IPS-20b (cell line): ENCODE measurements at regions not wholly inside any gene's neighbourhood (a gene's known extent, or its start where the extent isn't known, plus 50 kb on each side); places are given as distances from the start of the nearest gene placed in this dataset.

Source experiments
- H3K27ac ChIP-seq: one replicate; pipeline ENCODE4 v1.5.1; 2013; ENCODE audit warnings: low read length
- H3K27me3 ChIP-seq: 2 replicates; pipeline ENCODE4 v1.6.1; 2013; ENCODE audit warnings: mild to moderate bottlenecking, low read length, inconsistent platforms; ENCODE audit not compliant: insufficient read depth
- H3K36me3 ChIP-seq: 2 replicates; pipeline ENCODE4 v1.6.1; 2013; ENCODE audit warnings: low read depth, mild to moderate bottlenecking, inconsistent platforms, low read length, moderate library complexity; ENCODE audit not compliant: insufficient read depth
- H3K4me1 ChIP-seq: 2 replicates; pipeline ENCODE4 v1.6.1; 2013; ENCODE audit warnings: mild to moderate bottlenecking, control low read depth, inconsistent platforms, low read length, moderate library complexity; ENCODE audit not compliant: insufficient read depth
- H3K4me3 ChIP-seq: 2 replicates; pipeline ENCODE4 v1.5.1; 2013; ENCODE audit warnings: mild to moderate bottlenecking, low read length, inconsistent platforms
- H3K9ac ChIP-seq: 2 replicates; pipeline ENCODE4 v1.6.1; 2013; ENCODE audit warnings: low read depth, mild to moderate bottlenecking, inconsistent platforms, low read length, moderate library complexity
- H3K9me3 ChIP-seq: 2 replicates; pipeline ENCODE4 v1.6.1; 2013; ENCODE audit warnings: mild to moderate bottlenecking, low read depth, low read length, inconsistent platforms; ENCODE audit not compliant: insufficient read depth

- Histone ChIP-seq H3K27ac (no peak overlapping the region), H3K4me1 (no peaks in the 10 kb centered on the region), H3K9me3 (no peaks in the 10 kb centered on the region), H3K9ac (no peak overlapping the region), H3K36me3 (peaks cover 54% of the 10 kb centered on the region), H3K27me3 (no peaks in the 10 kb centered on the region), H3K4me3 (no peak overlapping the region)
Observed at GRCh38 chr4:122203407-122203806, 51.3 kb downstream of the BLTP1 start.

- no peaks in the 10 kb centered on the region for H3K9me3 ChIP-seq
- no peak overlapping the region for H3K27ac ChIP-seq
- H3K9ac ChIP-seq: no peak overlapping the region
- no peaks in the 10 kb centered on the region for H3K4me1 ChIP-seq
- peaks cover 49% of the 10 kb centered on the region for H3K36me3 ChIP-seq
- no peaks in the 10 kb centered on the region for H3K27me3 ChIP-seq
- H3K4me3 ChIP-seq: no peak overlapping the region
Observed at GRCh38 chr4:122205687-122206086, 53.6 kb downstream of the BLTP1 start.

GRCh38 chr4:122212880-122213279 is 60.7 kb downstream of the BLTP1 start:
- H3K27ac ChIP-seq: no peak overlapping the region
- H3K36me3 ChIP-seq: peaks cover 41% of the 10 kb centered on the region
- no peak overlapping the region for H3K4me3 ChIP-seq
- no peak overlapping the region for H3K9ac ChIP-seq
- no peaks in the 10 kb centered on the region for H3K9me3 ChIP-seq
- H3K27me3 ChIP-seq: no peaks in the 10 kb centered on the region
- H3K4me1 ChIP-seq: no peaks in the 10 kb centered on the region

GRCh38 chr4:122218762-122219161 is 66.6 kb downstream of the BLTP1 start:
- no peak overlapping the region for H3K27ac ChIP-seq
- H3K9ac ChIP-seq: no peak overlapping the region
- no peaks in the 10 kb centered on the region for H3K4me1 ChIP-seq
- peaks cover 13% of the 10 kb centered on the region for H3K36me3 ChIP-seq
- no peak overlapping the region for H3K4me3 ChIP-seq
- no peaks in the 10 kb centered on the region for H3K9me3 ChIP-seq
- no peaks in the 10 kb centered on the region for H3K27me3 ChIP-seq

GRCh38 chr4:122219356-122219755 is 67.2 kb downstream of the BLTP1 start:
- Histone ChIP-seq H3K27ac (no peak overlapping the region), H3K4me1 (no peaks in the 10 kb centered on the region), H3K9ac (no peak overlapping the region), H3K27me3 (no peaks in the 10 kb centered on the region), H3K4me3 (no peak overlapping the region), H3K36me3 (peaks cover 13% of the 10 kb centered on the region), H3K9me3 (no peaks in the 10 kb centered on the region)

- Histone ChIP-seq H3K9ac (no peak overlapping the region), H3K4me1 (no peaks in the 10 kb centered on the region), H3K4me3 (no peak overlapping the region), H3K27me3 (no peaks in the 10 kb centered on the region), H3K27ac (no peak overlapping the region), H3K36me3 (peaks cover 13% of the 10 kb centered on the region), H3K9me3 (no peaks in the 10 kb centered on the region)
Observed at GRCh38 chr4:122221322-122221721, 69.2 kb downstream of the BLTP1 start.

- Histone ChIP-seq H3K9ac (no peak overlapping the region), H3K27me3 (no peaks in the 10 kb centered on the region), H3K36me3 (peaks cover 16% of the 10 kb centered on the region), H3K4me1 (no peaks in the 10 kb centered on the region), H3K27ac (no peak overlapping the region), H3K4me3 (no peak overlapping the region), H3K9me3 (no peaks in the 10 kb centered on the region)
Observed at GRCh38 chr4:122224348-122224747, 72.2 kb downstream of the BLTP1 start.

GRCh38 chr4:122227202-122227601 is 75.1 kb downstream of the BLTP1 start:
- no peak overlapping the region for H3K27ac ChIP-seq
- H3K9me3 ChIP-seq: no peaks in the 10 kb centered on the region
- H3K4me1 ChIP-seq: no peaks in the 10 kb centered on the region
- H3K27me3 ChIP-seq: no peaks in the 10 kb centered on the region
- H3K4me3 ChIP-seq: no peak overlapping the region
- peaks cover 21% of the 10 kb centered on the region for H3K36me3 ChIP-seq
- no peak overlapping the region for H3K9ac ChIP-seq

- peaks cover 21% of the 10 kb centered on the region for H3K36me3 ChIP-seq
- no peak overlapping the region for H3K27ac ChIP-seq
- no peaks in the 10 kb centered on the region for H3K9me3 ChIP-seq
- H3K4me1 ChIP-seq: no peaks in the 10 kb centered on the region
- no peak overlapping the region for H3K9ac ChIP-seq
- no peak overlapping the region for H3K4me3 ChIP-seq
- no peaks in the 10 kb centered on the region for H3K27me3 ChIP-seq
Observed at GRCh38 chr4:122229857-122230256, 77.7 kb downstream of the BLTP1 start.

GRCh38 chr4:122232633-122233032 is 80.5 kb downstream of the BLTP1 start:
- H3K4me3 ChIP-seq: no peak overlapping the region
- no peak overlapping the region for H3K9ac ChIP-seq
- peaks cover 14% of the 10 kb centered on the region for H3K36me3 ChIP-seq

GRCh38 chr4:122234686-122235085 is 82.6 kb downstream of the BLTP1 start:
- no peaks in the 10 kb centered on the region for H3K4me1 ChIP-seq
- H3K4me3 ChIP-seq: no peak overlapping the region
- H3K9me3 ChIP-seq: no peaks in the 10 kb centered on the region
- peaks cover 17% of the 10 kb centered on the region for H3K36me3 ChIP-seq
- no peaks in the 10 kb centered on the region for H3K27me3 ChIP-seq
- H3K9ac ChIP-seq: no peak overlapping the region
- no peak overlapping the region for H3K27ac ChIP-seq

More at GRCh38 chr4:122232633-122233032, 80.5 kb downstream of the BLTP1 start:
- H3K27me3 ChIP-seq: no peaks in the 10 kb centered on the region
- H3K27ac ChIP-seq: no peak overlapping the region
- no peaks in the 10 kb centered on the region for H3K4me1 ChIP-seq
- H3K9me3 ChIP-seq: no peaks in the 10 kb centered on the region

- peaks cover 50% of the 10 kb centered on the region for H3K36me3 ChIP-seq
- H3K9me3 ChIP-seq: no peaks in the 10 kb centered on the region
- no peaks in the 10 kb centered on the region for H3K4me1 ChIP-seq
- no peak overlapping the region for H3K4me3 ChIP-seq
- no peak overlapping the region for H3K27ac ChIP-seq
- no peak overlapping the region for H3K9ac ChIP-seq
- no peaks in the 10 kb centered on the region for H3K27me3 ChIP-seq
Observed at GRCh38 chr4:122243785-122244184, 91.7 kb downstream of the BLTP1 start.

GRCh38 chr4:122244764-122245163 is 92.6 kb downstream of the BLTP1 start:
- H3K9ac ChIP-seq: no peak overlapping the region
- H3K4me3 ChIP-seq: no peak overlapping the region
- H3K9me3 ChIP-seq: no peaks in the 10 kb centered on the region
- peaks cover 52% of the 10 kb centered on the region for H3K36me3 ChIP-seq
- no peaks in the 10 kb centered on the region for H3K4me1 ChIP-seq
- no peak overlapping the region for H3K27ac ChIP-seq
- H3K27me3 ChIP-seq: no peaks in the 10 kb centered on the region
